ENCODE measurements at regions not wholly inside any gene's neighbourhood (a gene's known extent, or its start where the extent isn't known, plus 50 kb on each side); places are given as distances from the start of the nearest gene placed in this dataset.

- no peaks in the 10 kb centered on the region for H3K36me3 ChIP-seq (ENCODE audit: control insufficient read depth, insufficient read depth, low read length)
- no peak overlapping the region for H3K27ac ChIP-seq (ENCODE audit: low read length)
- no peak for TF ChIP-seq CTCF (IDR thresholded peaks at IDR 0.05)
- DNase-seq (no peak), ATAC-seq (no peak)
- no peaks in the 10 kb centered on the region for H3K9me3 ChIP-seq (ENCODE audit: control insufficient read depth, insufficient read depth, low read length)
- H3K9me3 Mint-ChIP-seq, result no peaks in the 10 kb centered on the region
- 89% methylated on average over 12 of the region's 12 CpGs for WGBS (ENCODE audit: insufficient coverage)
- H3K27me3 Mint-ChIP-seq (ENCODE audit: low read depth in 2 of 2), result peaks cover 4 to 8% of the 10 kb centered on the region in 2 donors
- intact Hi-C loops (cut with micrococcal nuclease), result no loop called here
- H3K4me1 Mint-ChIP-seq, result no peaks in the 10 kb centered on the region
- no peak overlapping the region for H3K27ac Mint-ChIP-seq
- no peak overlapping the region for H3K4me3 Mint-ChIP-seq
- H3K4me1 ChIP-seq (ENCODE audit: control insufficient read depth, insufficient read depth, low read length), result no peaks in the 10 kb centered on the region
- no peaks in the 10 kb centered on the region for H3K36me3 Mint-ChIP-seq
- H3K4me3 ChIP-seq (ENCODE audit: low read length), result no peak overlapping the region
- H3K27me3 ChIP-seq (ENCODE audit: control insufficient read depth, insufficient read depth, low read length), result no peaks in the 10 kb centered on the region
These were observed 132.3 kb upstream of the RPL38 start for GRCh38 chr17:74070998-74071679.

GRCh38 chr17:74072340-74072739 is 131.1 kb upstream of the RPL38 start:
- H3K4me1 Mint-ChIP-seq, result no peaks in the 10 kb centered on the region
- 85% methylated on average over 4 of the region's 4 CpGs for WGBS (ENCODE audit: insufficient coverage)

DNA sequence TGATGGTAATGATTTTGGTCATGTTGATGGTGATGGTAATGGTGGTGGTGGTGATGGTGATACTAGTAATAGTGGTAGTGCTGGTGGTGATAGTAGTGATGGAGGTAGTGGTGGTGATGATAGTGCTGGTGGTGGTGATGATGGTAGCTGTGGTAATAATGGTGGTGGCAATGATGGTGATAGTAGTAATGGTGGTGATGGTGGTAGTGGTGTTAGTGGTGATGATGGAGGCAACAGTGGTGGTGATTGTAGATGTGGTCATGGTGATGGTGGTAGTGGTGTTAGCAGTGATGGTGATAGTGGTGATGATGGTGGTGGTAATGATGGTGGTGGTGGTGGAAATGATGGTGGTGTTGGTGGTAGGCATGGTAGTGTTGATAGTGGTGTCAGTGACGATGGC is 127.0 kb upstream of the RPL38 start:
- H3K27me3 ChIP-seq (ENCODE audit: control insufficient read depth, insufficient read depth, low read length), result no peaks in the 10 kb centered on the region
- no peaks in the 10 kb centered on the region for H3K9me3 ChIP-seq (ENCODE audit: control insufficient read depth, insufficient read depth, low read length)
- H3K27ac Mint-ChIP-seq, result no peak overlapping the region
- H3K4me1 ChIP-seq (ENCODE audit: control insufficient read depth, insufficient read depth, low read length), result no peaks in the 10 kb centered on the region
- no peaks in the 10 kb centered on the region for H3K36me3 Mint-ChIP-seq
- ATAC-seq, result no peak
- DNase-seq, result no peak
- intact Hi-C loops (cut with micrococcal nuclease), result no loop called here
- H3K36me3 ChIP-seq (ENCODE audit: control insufficient read depth, insufficient read depth, low read length), result no peaks in the 10 kb centered on the region
- H3K27me3 Mint-ChIP-seq (ENCODE audit: low read depth in 2 of 2), result peaks cover 8 to 13% of the 10 kb centered on the region in 2 donors
- H3K4me3 Mint-ChIP-seq, result no peak overlapping the region
- H3K27ac ChIP-seq (ENCODE audit: low read length), result no peak overlapping the region
- no peaks in the 10 kb centered on the region for H3K9me3 Mint-ChIP-seq
- H3K4me1 Mint-ChIP-seq, result no peaks in the 10 kb centered on the region
- H3K4me3 ChIP-seq (ENCODE audit: low read length), result no peak overlapping the region
- TF ChIP-seq CTCF (IDR thresholded peaks at IDR 0.05), result no peak
- 60% methylated on average over 1 of the region's 1 CpG for WGBS (ENCODE audit: insufficient coverage)

More at GRCh38 chr17:74072340-74072739, 131.1 kb upstream of the RPL38 start:
- H3K27ac Mint-ChIP-seq, result no peak overlapping the region
- no peak for ATAC-seq
- Histone ChIP-seq H3K36me3 (ENCODE audit: control insufficient read depth, insufficient read depth, low read length) (no peaks in the 10 kb centered on the region), H3K4me3 (ENCODE audit: low read length) (no peak overlapping the region), H3K27me3 (ENCODE audit: control insufficient read depth, insufficient read depth, low read length) (no peaks in the 10 kb centered on the region), H3K27ac (ENCODE audit: low read length) (no peak overlapping the region), H3K9me3 (ENCODE audit: control insufficient read depth, insufficient read depth, low read length) (no peaks in the 10 kb centered on the region), H3K4me1 (ENCODE audit: control insufficient read depth, insufficient read depth, low read length) (no peaks in the 10 kb centered on the region)
- no peak for DNase-seq
- intact Hi-C loops (cut with micrococcal nuclease), result no loop called here
- no peaks in the 10 kb centered on the region for H3K36me3 Mint-ChIP-seq
- H3K4me3 Mint-ChIP-seq, result no peak overlapping the region
- TF ChIP-seq CTCF (IDR thresholded peaks at IDR 0.05), result no peak
- H3K9me3 Mint-ChIP-seq, result no peaks in the 10 kb centered on the region
- H3K27me3 Mint-ChIP-seq (ENCODE audit: low read depth in 2 of 2), result peaks cover 0 to 8% of the 10 kb centered on the region in 2 donors

DNA sequence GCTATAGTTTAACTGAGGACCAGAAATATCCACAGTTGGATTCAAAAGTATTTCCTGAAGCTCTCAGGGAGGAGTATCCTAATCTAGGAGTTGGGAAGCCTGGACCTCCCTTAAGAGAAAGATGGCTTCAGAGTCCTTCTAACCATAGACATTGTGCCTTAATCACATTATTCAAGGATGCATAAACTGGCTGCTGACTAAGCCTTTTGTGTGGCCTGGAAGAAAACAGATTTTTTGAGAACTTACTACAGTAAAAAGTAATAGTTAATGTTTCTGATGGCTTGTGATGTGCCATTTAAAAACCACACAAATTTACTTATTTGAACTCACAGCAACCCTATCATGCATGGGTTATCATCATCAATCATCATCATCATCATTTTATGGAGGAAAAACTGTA is 126.2 kb upstream of the RPL38 start:
- H3K4me3 Mint-ChIP-seq, result no peak overlapping the region
- no peaks in the 10 kb centered on the region for H3K27me3 ChIP-seq (ENCODE audit: control insufficient read depth, insufficient read depth, low read length)

More for the DNA sequence above, 126.2 kb upstream of the RPL38 start:
- Mint-ChIP-seq H3K36me3 (no peaks in the 10 kb centered on the region), H3K27ac (no peak overlapping the region), H3K27me3 (ENCODE audit: low read depth in 2 of 2) (peaks cover 12 to 14% of the 10 kb centered on the region in 2 donors), H3K4me1 (no peaks in the 10 kb centered on the region), H3K9me3 (no peaks in the 10 kb centered on the region)
- no peak for ATAC-seq
- TF ChIP-seq CTCF (IDR thresholded peaks at IDR 0.05), result no peak
- H3K4me1 ChIP-seq (ENCODE audit: control insufficient read depth, insufficient read depth, low read length), result no peaks in the 10 kb centered on the region
- no peak for DNase-seq
- H3K4me3 ChIP-seq (ENCODE audit: low read length), result no peak overlapping the region
- no peak overlapping the region for H3K27ac ChIP-seq (ENCODE audit: low read length)
- intact Hi-C loops (cut with micrococcal nuclease), result no loop called here
- no peaks in the 10 kb centered on the region for H3K36me3 ChIP-seq (ENCODE audit: control insufficient read depth, insufficient read depth, low read length)
- no peaks in the 10 kb centered on the region for H3K9me3 ChIP-seq (ENCODE audit: control insufficient read depth, insufficient read depth, low read length)
